HG02981 (cell line): ENCODE measurements at regions not wholly inside any gene's neighbourhood (a gene's known extent, or its start where the extent isn't known, plus 50 kb on each side); places are given as distances from the start of the nearest gene placed in this dataset.
"Not testable (repeated sequence)": the region's sequence is repeated elsewhere in the genome, so short reads cannot be mapped to it uniquely, and the experiment has no call there.

Experiments
- ATAC-seq: cut with Tn5 transposase; IDR thresholded peaks from one replicate; pipeline ENCODE4 v1.9.1; 2021; ENCODE audit warnings: mild to moderate bottlenecking, moderate library complexity; ENCODE audit not compliant: unreplicated experiment

DNA sequence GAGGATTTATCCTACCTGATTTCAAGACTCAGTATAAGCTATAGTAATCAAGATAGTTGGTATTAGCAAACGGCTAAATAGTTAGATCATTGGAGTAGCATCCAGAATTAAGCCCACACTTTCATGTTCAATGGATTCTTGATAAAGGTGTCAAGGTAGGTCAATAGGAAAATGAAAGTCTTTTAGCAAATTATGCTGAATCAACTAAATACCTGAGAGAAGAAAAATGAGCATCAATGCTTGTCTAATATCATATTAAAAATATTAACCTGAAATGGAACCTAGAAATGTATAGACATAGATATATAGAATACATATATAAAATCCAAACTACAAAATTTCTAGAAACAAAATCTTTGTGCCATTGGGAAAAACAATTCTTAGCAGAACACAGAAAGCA, 685.6 kb downstream of the DTWD2 start:
- ATAC-seq: no peak

DNA sequence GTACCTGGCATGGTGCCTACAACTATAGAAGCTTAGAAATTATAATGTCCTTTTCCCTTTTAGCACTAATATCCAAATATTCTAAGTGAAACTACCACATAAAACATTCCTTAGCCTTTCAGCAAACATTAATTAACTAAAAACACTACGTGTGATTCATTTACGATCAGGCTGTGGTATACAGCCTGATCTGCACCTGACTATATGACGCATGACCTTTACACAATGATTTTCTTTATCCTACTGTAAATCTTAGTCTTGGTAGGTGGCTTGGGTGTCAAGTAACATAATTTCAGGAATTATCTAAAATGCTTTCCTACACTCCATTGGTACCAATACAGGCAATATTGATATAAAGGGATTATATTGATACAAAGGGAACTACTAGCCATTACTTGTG, 686.7 kb downstream of the DTWD2 start:
- no peak for ATAC-seq

DNA sequence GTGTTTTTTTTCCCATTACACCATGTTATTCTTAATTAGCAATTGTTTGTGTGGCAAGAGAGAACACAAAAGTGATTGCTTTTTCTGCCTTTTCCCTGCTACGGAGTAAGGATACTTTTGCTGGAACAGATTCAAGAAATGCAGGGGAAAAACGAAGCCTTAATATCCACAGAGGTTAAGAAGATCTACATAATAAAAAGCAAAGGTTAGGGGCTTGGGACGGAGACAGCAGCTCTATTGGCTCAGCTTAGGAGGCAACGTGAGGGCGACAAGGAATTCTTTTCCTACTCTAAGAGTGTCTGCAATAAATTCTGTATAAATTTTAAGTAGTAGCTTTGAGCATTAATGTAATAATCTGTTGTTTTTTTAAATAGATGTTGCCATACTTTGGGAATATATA, 693.3 kb downstream of the DTWD2 start:
- no peak for ATAC-seq

DNA sequence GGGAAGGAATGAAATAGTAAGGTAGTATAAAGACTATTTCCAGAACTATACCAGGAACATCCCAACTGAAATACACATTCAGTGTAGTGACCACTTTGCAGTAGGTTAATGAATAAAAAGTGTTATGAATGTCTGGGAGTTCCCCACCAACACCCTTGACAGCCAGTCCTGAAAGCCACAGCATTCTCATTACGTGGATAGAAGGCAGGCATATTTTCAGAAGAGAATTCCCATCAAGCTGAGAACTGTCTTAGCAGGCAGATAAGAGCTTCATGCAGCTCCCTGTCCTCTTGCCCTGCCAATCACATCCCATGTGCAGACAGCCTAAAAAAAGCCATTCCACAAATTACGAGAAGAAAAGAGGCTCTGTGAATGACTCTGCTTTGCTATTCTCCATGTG, 695.0 kb downstream of the DTWD2 start:
- no peak for ATAC-seq

DNA sequence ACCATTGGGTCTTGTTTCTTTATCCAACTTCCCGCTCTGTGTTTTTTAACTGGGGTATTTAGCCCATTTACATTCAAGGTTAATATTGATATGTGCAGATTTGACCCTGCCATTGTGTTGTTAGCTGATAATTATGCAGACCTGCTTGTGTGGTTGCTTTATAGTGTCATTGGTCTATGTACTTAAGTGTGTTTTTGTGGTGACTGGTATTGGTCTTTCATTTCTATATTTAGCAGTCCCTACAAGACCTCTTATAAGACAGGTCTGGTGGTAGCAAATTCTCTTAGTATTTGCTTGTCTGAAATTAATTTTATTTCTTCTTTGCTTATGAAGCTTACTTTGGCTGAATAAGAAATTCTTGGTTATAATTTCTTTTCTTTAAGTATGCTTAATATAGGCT, 698.1 kb downstream of the DTWD2 start:
- no peak for ATAC-seq

DNA sequence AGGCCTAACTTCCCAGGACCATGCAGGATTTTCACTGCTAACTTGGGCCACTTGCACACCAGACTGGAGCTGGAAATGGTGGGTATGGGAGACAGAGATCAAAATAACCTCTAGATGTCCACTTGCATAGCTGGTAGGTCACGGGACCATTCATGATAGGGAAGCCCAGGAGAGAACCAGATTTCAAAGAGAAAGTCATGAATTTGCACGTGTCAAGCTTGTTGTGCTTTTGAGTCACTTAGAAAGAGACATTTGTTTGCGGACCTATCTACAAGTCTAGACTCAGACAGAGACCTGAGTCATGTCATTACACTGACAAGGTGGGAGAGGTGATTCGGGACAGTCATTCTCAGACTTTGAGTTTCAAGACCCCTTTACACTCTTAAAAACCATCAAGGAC, 704.1 kb downstream of the DTWD2 start:
- ATAC-seq: not testable (repeated sequence)

DNA sequence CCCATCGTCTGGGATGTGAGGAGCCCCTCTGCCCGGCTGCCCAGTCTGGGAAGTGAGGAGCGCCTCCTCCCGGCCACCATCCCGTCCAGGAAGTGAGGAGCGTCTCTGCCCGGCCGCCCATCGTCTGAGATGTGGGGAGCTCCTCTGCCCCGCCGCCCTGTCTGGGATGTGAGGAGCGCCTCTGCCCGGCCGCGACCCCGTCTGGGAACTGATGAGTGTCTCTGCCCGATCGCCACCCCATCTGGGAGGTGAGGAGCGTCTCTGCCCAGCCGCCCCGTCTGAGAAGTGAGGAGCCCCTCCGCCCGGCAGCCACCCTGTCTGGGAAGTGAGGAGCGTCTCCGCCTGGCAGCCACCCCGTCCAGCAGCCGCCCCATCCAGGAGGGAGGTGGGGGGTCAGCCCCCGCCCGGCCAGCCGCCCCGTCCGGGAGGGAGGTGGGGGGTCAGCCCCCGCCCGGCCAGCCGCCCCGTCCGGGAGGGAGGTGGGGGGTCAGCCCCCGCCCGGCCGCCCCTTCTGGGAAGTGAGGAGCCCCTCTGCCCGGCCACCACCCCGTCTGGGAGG, 705.8 kb downstream of the DTWD2 start:
- not testable (repeated sequence) for ATAC-seq

DNA sequence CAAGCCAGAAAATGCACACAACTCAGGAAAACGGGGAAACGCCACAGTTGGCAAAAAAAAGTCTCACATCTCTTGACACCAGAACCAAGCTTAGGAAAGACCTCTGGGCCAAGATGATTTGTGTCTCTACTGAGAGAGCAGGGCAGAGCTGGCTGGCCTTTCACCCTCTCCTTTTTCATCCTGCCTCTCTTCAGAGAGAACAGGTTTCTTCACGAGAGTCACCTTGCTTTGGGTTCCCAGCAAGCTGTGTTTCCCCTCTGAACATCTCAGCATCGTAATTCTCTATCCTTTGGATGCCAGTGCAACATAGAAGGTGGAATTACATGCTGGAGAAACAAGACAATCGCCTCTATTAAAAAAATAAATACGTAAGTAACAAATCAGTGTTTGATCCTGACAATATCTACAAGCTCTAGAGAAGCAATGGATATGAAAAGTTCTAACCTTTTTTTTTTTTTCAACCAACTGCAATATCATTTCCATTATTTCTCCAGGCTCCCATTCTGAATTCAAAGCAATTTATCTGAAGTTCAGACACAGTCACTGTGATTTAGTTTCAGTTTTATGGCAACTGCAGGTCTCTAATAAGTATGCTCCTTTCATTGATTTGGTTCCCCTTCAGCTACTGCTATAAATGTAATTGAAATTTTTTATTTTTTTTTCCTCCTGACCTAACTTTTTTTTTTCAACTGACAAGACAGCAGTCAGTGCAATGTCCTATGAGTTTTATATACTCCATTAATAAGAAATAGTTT, 708.6 kb downstream of the DTWD2 start:
- ATAC-seq: no peak

DNA sequence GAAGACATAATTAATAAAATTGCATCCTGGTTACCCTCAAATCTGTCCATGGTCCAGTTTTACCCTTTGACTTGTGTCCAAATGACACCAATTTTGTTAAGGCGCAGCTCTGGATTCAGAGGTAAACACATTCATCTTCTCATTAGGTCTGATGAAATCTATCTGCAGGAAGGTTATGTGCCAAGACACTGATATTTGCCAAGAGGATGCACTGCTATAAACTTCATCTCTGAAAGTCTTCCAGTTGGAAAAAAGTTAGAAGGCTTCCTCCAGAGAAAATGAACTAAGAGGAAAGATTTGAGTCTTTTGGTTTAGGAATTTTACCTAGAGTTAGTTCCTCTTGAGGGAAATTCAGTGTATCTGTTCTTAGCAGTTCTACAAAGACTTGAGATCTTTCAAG, 717.8 kb downstream of the DTWD2 start:
- ATAC-seq: no peak

DNA sequence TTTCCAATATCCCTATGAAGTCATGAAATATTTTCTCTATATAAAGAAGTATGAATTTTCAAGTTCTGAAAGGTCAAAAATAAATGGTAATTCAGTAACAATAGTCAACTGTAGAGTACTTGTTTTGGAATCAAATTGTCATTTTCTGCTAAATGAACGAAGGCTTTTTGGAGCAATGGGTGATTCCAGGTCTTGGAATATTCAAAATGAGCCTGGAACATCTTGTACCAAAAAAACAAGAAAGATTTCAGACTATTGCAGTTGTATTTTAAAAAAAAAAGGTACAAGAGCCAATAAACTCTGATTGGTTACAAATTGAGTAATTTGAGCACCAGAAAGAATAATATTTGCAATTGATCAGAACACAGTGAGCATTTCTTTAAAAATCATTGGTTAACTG, 730.1 kb downstream of the DTWD2 start:
- ATAC-seq: no peak

DNA sequence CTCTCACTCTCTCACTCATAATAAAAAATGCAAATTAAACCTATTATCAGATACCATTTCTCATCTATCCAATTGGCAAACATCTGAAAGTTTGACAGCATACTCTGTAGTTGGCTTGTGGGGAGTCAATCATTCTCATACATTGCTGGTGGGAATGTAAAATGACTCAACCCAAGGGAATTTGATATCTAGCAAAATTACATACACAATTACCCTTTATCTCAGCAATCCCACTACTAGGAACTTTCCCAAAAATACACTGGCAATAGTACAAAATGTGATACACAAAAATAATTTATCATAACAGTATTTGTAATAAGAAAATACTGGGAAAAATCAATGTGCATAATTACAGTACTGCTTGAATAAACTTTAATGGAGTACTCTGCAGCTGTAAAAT, 731.3 kb downstream of the DTWD2 start:
- no peak for ATAC-seq

DNA sequence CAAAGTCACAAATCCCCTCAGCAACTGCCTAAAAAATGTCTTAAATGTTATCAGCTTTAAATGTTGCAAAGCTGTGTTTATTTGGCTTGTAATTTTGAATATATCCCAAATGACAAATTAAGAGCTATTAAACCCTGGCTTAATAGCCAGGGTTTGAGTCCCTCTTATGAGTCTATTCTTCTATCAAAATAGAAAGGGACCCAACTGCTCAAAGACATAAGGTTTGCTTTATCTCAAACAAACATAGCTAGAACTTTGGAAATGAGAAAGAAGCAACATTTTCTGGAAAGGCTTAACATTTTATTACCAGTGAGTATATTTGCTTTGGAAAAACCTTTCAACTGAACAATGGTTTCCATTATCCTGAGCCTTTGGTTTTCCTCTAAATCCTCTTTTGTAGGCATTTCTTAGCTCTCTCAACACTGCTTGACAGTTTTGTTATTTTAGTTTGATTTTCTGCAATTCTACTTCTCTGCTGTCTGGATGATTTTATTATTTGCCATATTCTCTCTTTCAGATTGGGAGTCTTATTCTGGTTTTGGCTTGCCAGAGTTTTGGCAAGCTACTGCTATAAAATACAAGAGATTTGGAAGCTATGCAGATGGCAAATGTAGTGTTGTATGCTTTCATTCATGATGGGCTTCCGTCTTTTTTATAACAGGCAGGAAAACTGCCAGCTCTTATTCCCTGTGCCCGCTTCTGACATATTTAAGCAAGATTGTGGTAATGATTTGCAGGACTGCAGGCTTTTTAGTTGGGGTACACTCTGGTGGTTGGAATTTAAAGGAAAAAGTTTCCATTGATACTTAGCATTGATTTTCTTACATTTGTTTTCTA, 734.9 kb downstream of the DTWD2 start:
- ATAC-seq: no peak

DNA sequence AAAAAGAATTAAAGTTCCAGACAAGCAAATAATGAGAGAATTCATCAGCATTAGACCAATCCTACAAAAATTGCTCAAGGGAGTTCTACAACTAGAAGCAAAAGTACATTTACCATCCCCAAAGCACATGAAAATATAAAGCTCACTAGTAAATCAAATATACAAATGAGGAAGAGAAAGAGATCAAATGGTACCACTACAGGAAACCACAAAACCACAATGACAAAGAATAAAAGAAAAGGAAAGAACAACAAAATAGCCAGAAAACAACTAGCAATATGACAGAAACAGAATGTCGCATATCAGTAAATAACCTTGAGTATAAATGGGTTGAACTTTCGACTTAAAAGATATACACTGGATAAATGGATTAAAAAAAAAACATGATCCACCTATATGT, 739.0 kb downstream of the DTWD2 start:
- ATAC-seq: no peak

DNA sequence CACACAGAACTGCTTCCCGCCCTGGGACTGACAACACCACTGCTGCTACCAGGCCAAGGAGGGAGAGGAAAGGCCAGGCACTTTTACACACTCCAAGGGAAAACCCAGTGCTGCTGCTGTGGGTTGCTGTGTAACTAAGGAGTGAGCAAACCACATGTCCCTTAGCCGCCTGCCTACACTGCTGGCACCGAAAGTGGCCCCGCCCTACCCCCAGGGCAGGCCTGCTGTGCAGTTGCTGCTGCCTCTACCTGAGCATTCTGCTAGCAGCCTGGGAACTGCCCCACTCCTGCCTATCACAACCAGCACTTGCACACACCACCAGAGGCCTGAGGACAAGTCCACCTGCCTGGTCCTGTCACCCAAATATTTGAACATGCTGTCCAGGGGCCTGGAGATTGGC, 740.9 kb downstream of the DTWD2 start:
- no peak for ATAC-seq

DNA sequence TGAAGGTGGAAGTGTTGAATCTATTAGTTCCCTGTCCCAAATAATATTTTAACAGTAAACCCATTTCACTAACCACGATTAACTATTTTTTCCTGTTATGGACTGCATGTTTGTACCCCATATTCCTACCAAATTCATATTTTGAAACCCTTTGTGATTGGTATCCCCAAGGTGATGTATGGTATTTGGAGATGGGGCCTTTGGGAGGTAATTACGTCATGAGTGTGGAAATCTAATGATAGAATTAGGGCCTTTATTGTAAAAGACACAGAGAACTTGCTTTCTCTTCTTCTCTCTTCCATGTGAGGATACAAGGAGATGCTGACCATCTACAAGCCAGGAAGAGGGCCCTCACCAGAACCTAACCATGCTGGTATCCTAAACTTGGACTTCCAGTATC, 744.7 kb downstream of the DTWD2 start:
- no peak for ATAC-seq

DNA sequence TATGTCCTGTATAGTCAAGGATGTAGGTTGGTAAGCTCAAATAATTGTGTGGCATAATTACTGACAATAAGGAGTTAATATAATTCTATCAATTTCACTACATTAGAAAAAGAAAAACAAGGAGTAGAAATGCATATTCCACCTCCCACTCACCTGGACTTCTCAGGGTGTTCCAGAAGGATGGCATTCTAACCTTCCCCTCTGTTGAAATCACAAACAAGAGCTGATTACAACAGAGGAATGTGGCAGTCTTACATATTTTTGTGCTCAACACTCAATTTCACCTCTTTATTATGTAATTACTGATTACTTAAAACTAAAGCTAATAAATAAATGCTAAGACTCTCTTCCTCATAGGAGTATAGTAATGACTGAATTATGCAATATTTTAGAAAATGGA, 745.3 kb downstream of the DTWD2 start:
- ATAC-seq: no peak

DNA sequence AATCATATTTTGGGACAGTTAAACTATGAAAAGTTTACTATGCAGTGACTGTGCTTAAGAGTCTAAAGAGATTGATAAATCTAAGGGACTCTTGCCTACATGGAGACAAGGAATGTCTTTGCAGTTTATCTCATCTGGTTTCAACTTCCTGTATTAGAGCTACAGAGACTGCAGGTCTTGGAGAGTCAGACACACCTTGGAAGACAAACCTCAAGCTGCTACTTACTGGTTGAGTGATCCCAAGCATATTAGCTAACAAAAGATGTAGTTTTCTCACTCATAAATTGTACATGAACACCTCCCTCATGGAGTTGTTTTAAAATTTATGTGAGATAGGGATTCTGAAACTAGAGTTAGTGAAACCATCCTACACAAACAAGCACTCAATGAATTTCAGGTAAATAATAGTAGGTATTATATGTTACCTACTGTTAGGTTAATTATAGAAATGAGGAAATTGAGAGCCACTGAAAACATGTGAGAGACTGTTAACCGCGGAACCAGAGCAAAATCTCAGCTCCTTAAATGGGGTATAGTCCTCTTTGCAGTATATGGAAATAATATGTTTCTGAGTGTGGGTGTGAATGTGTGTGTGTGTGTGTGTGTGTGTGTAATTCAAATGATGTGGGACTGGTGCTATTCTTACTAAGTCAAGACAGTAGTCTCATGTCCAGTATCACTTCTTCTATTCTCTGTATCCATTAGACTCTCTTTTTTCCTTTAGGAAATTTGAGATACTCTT, 752.1 kb downstream of the DTWD2 start:
- no peak for ATAC-seq

DNA sequence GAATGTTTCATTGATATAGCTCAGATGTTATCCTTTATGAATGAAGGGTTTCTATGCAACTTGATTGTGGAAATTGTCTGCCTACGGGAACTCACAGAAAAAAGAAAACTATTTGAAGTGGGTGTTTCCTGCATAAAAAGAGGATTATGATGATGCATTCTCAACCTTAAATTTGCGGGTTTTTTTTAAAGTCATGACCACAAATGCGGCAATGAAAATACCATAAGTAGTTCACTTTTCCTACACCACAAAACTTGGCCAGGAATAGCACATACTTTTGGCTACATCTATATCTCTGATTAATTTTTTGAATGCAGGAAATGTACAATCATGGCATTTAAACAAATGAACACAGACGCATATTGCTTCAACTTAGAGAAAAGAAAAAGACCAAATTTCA, 754.7 kb downstream of the DTWD2 start:
- ATAC-seq: no peak

DNA sequence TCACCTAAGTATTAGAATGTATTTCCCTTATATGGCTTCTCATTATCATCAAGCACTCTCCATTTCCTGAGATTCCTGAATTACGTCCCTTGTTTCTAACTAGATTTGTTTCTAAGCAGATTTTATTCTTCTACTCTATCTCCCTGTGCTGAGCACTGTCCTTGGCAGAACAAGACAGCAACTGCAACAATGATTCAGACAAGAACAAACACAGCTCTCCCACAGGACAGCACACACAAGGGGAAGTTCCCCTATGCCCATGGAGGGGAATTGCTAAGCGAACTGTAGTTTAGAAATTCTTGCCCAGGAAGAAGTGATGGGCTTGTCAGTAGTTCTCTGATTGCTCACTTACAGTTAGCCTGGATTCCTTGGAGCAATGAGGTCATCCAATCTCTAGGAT, 759.9 kb downstream of the DTWD2 start:
- no peak for ATAC-seq

DNA sequence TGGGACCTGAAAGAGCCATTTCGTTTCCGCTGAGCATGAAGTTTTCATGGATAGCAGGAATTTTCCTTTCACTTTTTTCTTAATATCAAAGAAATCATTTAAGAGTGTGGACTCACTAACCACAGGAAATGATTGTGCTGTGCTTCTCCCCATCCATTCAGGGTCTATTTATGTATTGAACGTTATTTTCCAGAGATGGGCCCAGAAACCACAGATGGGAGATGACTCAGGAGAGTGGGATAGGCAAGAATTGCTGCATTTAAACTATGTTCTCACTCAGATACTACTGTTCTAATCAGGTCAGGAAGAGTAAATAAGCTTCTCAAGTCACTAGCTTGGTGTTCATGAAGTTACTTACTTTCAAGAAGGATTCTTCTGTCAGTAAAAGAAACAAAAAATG, 763.8 kb downstream of the DTWD2 start:
- no peak for ATAC-seq

DNA sequence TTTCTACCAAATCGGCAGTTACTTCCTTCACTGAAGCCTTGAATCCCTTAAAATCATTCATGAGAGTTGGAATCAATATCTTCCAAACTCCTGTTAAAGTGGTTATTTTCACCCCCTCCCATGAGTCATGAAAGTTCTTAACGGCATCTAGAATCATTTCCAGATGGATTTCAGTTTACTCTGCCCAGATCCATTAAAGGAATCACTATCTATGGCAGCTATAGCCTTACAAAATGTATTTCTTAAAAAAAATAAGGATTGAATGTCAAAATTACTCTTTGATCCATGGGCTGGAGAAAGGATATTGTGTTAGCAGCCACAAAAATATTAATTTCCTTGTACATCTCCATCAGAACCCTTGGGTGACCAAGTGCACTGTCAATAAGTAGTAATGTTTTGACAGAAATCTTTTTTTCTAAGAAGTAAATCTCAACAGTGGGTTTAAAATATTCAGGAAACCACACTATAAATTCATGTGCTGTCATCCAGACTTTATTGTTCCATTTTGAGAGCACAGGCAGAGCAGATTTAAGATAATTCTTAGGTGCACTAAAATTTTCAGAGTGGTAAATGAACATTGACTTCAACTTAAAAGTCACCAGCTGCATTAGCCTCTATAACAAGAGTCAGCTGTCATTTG, 767.7 kb downstream of the DTWD2 start:
- ATAC-seq: no peak
